ENCODE measurements at regions not wholly inside any gene's neighbourhood (a gene's known extent, or its start where the extent isn't known, plus 50 kb on each side); places are given as distances from the start of the nearest gene placed in this dataset.
"Not testable (repeated sequence)": the region's sequence is repeated elsewhere in the genome, so short reads cannot be mapped to it uniquely, and the experiment has no call there.

GRCh38 chr7:68858497-68858896 is 739.8 kb upstream of the AUTS2 start:
- Histone ChIP-seq H3K4me2 (ENCODE audit: low read length) (no peak overlapping the region), H3K4me1 (ENCODE audit: control insufficient read depth, insufficient read depth, low read length) (no peaks in the 10 kb centered on the region), H3K9me3 (replicated peaks; ENCODE audit: low read length) (peaks cover 5% of the 10 kb centered on the region), H3K4me3 (ENCODE audit: low read length) (no peak overlapping the region), H3K9ac (ENCODE audit: low read depth, low read length) (no peak overlapping the region), H3K27me3 (ENCODE audit: control insufficient read depth, insufficient read depth, low read length) (no peaks in the 10 kb centered on the region), H3K36me3 (ENCODE audit: insufficient read depth, low read length) (no peaks in the 10 kb centered on the region)

DNA sequence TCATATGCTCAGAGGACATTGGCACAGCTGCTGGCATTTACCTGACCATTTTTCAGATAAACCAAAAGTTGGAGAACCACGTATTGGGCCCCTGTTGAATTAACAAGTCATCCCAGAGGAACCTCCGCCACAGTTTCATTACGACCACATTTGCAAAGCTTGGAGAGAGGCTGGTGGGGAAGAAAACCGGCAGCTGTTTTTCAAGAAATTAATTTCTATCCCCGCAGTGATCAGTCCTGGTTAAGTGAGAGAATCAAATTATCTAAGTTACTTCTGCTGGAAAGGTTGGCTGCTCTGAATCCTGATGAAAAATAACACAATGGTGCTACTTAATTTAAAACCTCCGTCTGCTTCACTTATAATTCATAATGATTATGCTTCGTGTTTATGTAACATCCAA is 737.1 kb upstream of the AUTS2 start:
- Histone ChIP-seq H3K9me3 (replicated peaks; ENCODE audit: low read length) (peaks cover 5% of the 10 kb centered on the region), H3K9ac (ENCODE audit: low read depth, low read length) (no peak overlapping the region), H3K4me2 (ENCODE audit: low read length) (no peak overlapping the region), H3K4me3 (ENCODE audit: low read length) (no peak overlapping the region), H3K4me1 (ENCODE audit: control insufficient read depth, insufficient read depth, low read length) (no peaks in the 10 kb centered on the region), H3K36me3 (ENCODE audit: insufficient read depth, low read length) (no peaks in the 10 kb centered on the region), H3K27me3 (ENCODE audit: control insufficient read depth, insufficient read depth, low read length) (no peaks in the 10 kb centered on the region)

GRCh38 chr7:68862261-68862660 is 736.0 kb upstream of the AUTS2 start:
- H3K36me3 ChIP-seq (ENCODE audit: insufficient read depth, low read length): no peaks in the 10 kb centered on the region
- H3K4me2 ChIP-seq (ENCODE audit: low read length): no peak overlapping the region
- peaks cover 5% of the 10 kb centered on the region for H3K9me3 ChIP-seq (replicated peaks; ENCODE audit: low read length)
- no peaks in the 10 kb centered on the region for H3K4me1 ChIP-seq (ENCODE audit: control insufficient read depth, insufficient read depth, low read length)
- H3K4me3 ChIP-seq (ENCODE audit: low read length): no peak overlapping the region
- H3K9ac ChIP-seq (ENCODE audit: low read depth, low read length): no peak overlapping the region
- H3K27me3 ChIP-seq (ENCODE audit: control insufficient read depth, insufficient read depth, low read length): no peaks in the 10 kb centered on the region

- Histone ChIP-seq H3K4me1 (ENCODE audit: control insufficient read depth, insufficient read depth, low read length) (no peaks in the 10 kb centered on the region), H3K27me3 (ENCODE audit: control insufficient read depth, insufficient read depth, low read length) (no peaks in the 10 kb centered on the region), H3K4me2 (ENCODE audit: low read length) (no peak overlapping the region), H3K4me3 (ENCODE audit: low read length) (no peak overlapping the region), H3K9me3 (replicated peaks; ENCODE audit: low read length) (peaks cover 4% of the 10 kb centered on the region), H3K9ac (ENCODE audit: low read depth, low read length) (no peak overlapping the region), H3K36me3 (ENCODE audit: insufficient read depth, low read length) (no peaks in the 10 kb centered on the region)
Measured at GRCh38 chr7:68862736-68863135, 735.5 kb upstream of the AUTS2 start.

DNA sequence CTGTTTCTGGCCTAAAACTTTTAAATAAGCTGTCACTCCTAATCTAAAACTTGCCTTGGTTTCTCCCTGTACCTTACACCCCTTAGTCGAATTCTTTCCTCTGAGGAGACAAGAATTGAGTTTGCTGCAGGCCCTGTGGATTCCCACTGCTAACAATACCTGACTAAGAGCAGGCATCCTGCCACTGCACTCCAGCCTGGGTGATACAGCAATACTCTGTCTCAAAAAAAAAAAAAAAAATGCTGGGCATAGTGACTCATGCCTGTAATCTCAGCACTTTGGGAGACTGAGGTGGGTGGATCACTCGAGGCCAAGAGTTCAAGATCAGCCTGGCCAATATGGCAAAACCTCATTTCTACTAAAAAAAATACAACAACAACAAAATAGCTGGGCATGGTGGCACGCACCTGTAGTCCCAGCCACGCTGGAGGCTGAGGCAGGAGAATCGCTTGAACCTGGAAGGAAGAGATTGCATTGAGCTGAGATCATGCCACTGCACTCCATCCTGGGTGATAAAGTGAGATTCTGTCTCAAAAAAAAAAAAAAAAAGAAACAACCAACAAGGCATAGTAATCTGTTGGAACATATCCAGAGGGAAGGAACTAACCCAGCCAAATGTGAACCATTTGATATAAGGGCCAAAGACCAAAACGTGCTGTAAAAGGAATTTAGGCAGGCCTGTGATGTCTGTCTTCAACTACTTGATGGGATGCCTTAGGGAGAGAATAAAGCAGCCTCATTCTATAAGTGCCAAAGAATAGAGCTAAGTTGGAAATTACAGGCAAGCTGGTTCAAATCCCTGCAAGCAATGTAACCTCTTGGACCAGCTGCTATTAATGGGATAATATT is 732.7 kb upstream of the AUTS2 start:
- H3K4me3 ChIP-seq (ENCODE audit: low read length): no peak overlapping the region
- no peaks in the 10 kb centered on the region for H3K9me3 ChIP-seq (replicated peaks; ENCODE audit: low read length)
- H3K36me3 ChIP-seq (ENCODE audit: insufficient read depth, low read length): no peaks in the 10 kb centered on the region
- H3K9ac ChIP-seq (ENCODE audit: low read depth, low read length): no peak overlapping the region
- H3K27me3 ChIP-seq (ENCODE audit: control insufficient read depth, insufficient read depth, low read length): no peaks in the 10 kb centered on the region
- H3K4me1 ChIP-seq (ENCODE audit: control insufficient read depth, insufficient read depth, low read length): no peaks in the 10 kb centered on the region
- H3K4me2 ChIP-seq (ENCODE audit: low read length): no peak overlapping the region

GRCh38 chr7:68866200-68866570 is 732.1 kb upstream of the AUTS2 start:
- H3K4me3 ChIP-seq (ENCODE audit: low read length): no peak overlapping the region
- no peaks in the 10 kb centered on the region for H3K36me3 ChIP-seq (ENCODE audit: insufficient read depth, low read length)
- no peak overlapping the region for H3K4me2 ChIP-seq (ENCODE audit: low read length)
- no peaks in the 10 kb centered on the region for H3K9me3 ChIP-seq (replicated peaks; ENCODE audit: low read length)
- H3K9ac ChIP-seq (ENCODE audit: low read depth, low read length): no peak overlapping the region
- H3K4me1 ChIP-seq (ENCODE audit: control insufficient read depth, insufficient read depth, low read length): no peaks in the 10 kb centered on the region
- H3K27me3 ChIP-seq (ENCODE audit: control insufficient read depth, insufficient read depth, low read length): no peaks in the 10 kb centered on the region

DNA sequence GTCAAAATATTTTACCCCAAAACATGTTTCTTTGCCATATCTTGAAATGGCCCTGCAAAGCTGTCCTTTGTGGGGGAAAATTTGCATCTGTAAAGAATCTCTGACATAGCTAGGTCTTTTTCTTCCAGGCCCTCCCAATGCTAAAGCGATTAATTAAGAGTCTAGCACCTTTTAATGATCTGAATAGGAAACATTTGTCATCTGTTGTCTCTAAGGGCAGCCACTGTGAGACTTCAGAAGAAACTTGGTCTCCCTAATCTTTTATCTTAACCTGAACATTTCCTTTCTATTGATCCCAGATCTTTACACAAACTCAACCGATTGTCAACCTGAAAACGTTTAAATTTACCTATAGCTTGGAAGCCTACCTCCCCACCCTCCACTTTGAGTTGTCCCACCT is 731.6 kb upstream of the AUTS2 start:
- not testable (repeated sequence) for H3K4me1 ChIP-seq (ENCODE audit: control insufficient read depth, insufficient read depth, low read length); H3K4me2 ChIP-seq (ENCODE audit: low read length); H3K9ac ChIP-seq (ENCODE audit: low read depth, low read length); H3K36me3 ChIP-seq (ENCODE audit: insufficient read depth, low read length); H3K27me3 ChIP-seq (ENCODE audit: control insufficient read depth, insufficient read depth, low read length); H3K9me3 ChIP-seq (replicated peaks; ENCODE audit: low read length); H3K4me3 ChIP-seq (ENCODE audit: low read length)

GRCh38 chr7:68868978-68869377 is 729.3 kb upstream of the AUTS2 start:
- H3K4me3 ChIP-seq (ENCODE audit: low read length): no peak overlapping the region
- no peaks in the 10 kb centered on the region for H3K36me3 ChIP-seq (ENCODE audit: insufficient read depth, low read length)
- H3K9ac ChIP-seq (ENCODE audit: low read depth, low read length): no peak overlapping the region
- no peaks in the 10 kb centered on the region for H3K9me3 ChIP-seq (replicated peaks; ENCODE audit: low read length)
- no peaks in the 10 kb centered on the region for H3K4me1 ChIP-seq (ENCODE audit: control insufficient read depth, insufficient read depth, low read length)
- no peaks in the 10 kb centered on the region for H3K27me3 ChIP-seq (ENCODE audit: control insufficient read depth, insufficient read depth, low read length)
- H3K4me2 ChIP-seq (ENCODE audit: low read length): no peak overlapping the region

GRCh38 chr7:68873616-68874015 is 724.7 kb upstream of the AUTS2 start:
- no peak overlapping the region for H3K4me2 ChIP-seq (ENCODE audit: low read length)
- no peak overlapping the region for H3K4me3 ChIP-seq (ENCODE audit: low read length)
- no peaks in the 10 kb centered on the region for H3K4me1 ChIP-seq (ENCODE audit: control insufficient read depth, insufficient read depth, low read length)
- H3K9me3 ChIP-seq (replicated peaks; ENCODE audit: low read length): no peaks in the 10 kb centered on the region
- H3K27me3 ChIP-seq (ENCODE audit: control insufficient read depth, insufficient read depth, low read length): no peaks in the 10 kb centered on the region
- H3K9ac ChIP-seq (ENCODE audit: low read depth, low read length): no peak overlapping the region
- no peaks in the 10 kb centered on the region for H3K36me3 ChIP-seq (ENCODE audit: insufficient read depth, low read length)

- Histone ChIP-seq H3K27me3 (ENCODE audit: control insufficient read depth, insufficient read depth, low read length) (no peaks in the 10 kb centered on the region), H3K9me3 (replicated peaks; ENCODE audit: low read length) (no peaks in the 10 kb centered on the region), H3K9ac (ENCODE audit: low read depth, low read length) (no peak overlapping the region), H3K4me1 (ENCODE audit: control insufficient read depth, insufficient read depth, low read length) (no peaks in the 10 kb centered on the region), H3K4me2 (ENCODE audit: low read length) (no peak overlapping the region), H3K4me3 (ENCODE audit: low read length) (no peak overlapping the region), H3K36me3 (ENCODE audit: insufficient read depth, low read length) (no peaks in the 10 kb centered on the region)
Measured at GRCh38 chr7:68875857-68876256, 722.4 kb upstream of the AUTS2 start.

- not testable (repeated sequence) for H3K4me1 ChIP-seq (ENCODE audit: control insufficient read depth, insufficient read depth, low read length); H3K9me3 ChIP-seq (replicated peaks; ENCODE audit: low read length); H3K9ac ChIP-seq (ENCODE audit: low read depth, low read length); H3K27me3 ChIP-seq (ENCODE audit: control insufficient read depth, insufficient read depth, low read length); H3K4me3 ChIP-seq (ENCODE audit: low read length); H3K36me3 ChIP-seq (ENCODE audit: insufficient read depth, low read length); H3K4me2 ChIP-seq (ENCODE audit: low read length)
Measured at GRCh38 chr7:68887116-68887515, 711.2 kb upstream of the AUTS2 start.

- peaks cover 3% of the 10 kb centered on the region for H3K9me3 ChIP-seq (replicated peaks; ENCODE audit: low read length)
- H3K36me3 ChIP-seq (ENCODE audit: insufficient read depth, low read length): no peaks in the 10 kb centered on the region
- H3K27me3 ChIP-seq (ENCODE audit: control insufficient read depth, insufficient read depth, low read length): no peaks in the 10 kb centered on the region
- no peak overlapping the region for H3K9ac ChIP-seq (ENCODE audit: low read depth, low read length)
- H3K4me2 ChIP-seq (ENCODE audit: low read length): no peak overlapping the region
- H3K4me1 ChIP-seq (ENCODE audit: control insufficient read depth, insufficient read depth, low read length): no peaks in the 10 kb centered on the region
- H3K4me3 ChIP-seq (ENCODE audit: low read length): no peak overlapping the region
Measured at GRCh38 chr7:68888971-68889385, 709.3 kb upstream of the AUTS2 start.

All from skeletal muscle satellite cell (primary cell).